GM18951 (cell line): ENCODE measurements at regions not wholly inside any gene's neighbourhood (a gene's known extent, or its start where the extent isn't known, plus 50 kb on each side); places are given as distances from the start of the nearest gene placed in this dataset.

Experiments used
- POLR2A ChIP-seq: IDR thresholded peaks from 4 replicates; pipeline ENCODE4 v1.6.1; 2011; ENCODE audit warnings: mild to moderate bottlenecking; ENCODE audit not compliant: insufficient read length, insufficient read depth; ENCODE audit errors: extremely low read depth
- in situ Hi-C: fragments of 300-500 bp; cut with MboI; formaldehyde crosslinking; loops from one replicate; pipeline ENCODE4 v1.12.0; 2022; ENCODE audit warnings: low sequenced_read_pairs, mixed read lengths, inconsistent platforms; ENCODE audit not compliant: unreplicated experiment

DNA sequence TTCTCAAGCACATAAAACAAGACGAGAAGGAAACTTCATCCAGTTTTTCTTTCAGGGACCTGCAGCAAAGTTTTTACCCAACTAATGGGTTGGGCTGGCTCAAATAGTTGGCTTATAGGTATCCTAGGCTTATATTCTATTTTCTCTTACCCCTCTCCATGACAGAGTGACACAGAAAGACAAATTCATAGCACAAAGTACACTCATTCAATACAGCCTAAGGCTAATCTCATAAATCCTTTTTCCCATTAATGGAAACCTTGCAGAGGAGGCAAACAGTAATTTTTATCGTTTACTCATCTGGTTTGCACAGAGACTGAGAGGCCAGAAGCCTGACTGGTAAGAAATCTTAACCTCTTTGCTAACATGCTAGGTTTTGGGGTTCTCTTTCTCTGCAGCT is 1589.9 kb downstream of the SLITRK1 start:
- TF ChIP-seq POLR2A = no peak
- in situ Hi-C loops = no loop called here

DNA sequence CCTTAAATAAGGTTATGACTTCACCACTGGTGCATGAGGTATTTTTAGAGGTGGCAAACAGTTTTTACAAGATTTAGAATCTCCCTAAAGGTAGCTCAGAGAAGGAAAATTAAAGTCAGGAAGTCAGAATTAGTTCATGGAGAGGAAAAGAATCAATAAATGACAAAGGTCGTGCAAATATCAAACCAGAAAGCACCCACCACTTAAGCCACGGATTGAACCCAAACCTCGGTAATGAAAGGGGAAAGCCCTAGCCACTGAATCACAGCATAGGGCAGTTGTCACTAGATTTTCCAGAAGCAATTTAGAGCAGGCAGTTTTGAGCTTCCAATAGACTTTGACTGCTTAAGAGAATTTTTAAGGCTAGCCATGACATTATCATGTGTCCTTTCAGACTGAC is 1590.4 kb downstream of the SLITRK1 start:
- in situ Hi-C loops = no loop called here
- TF ChIP-seq POLR2A = no peak

DNA sequence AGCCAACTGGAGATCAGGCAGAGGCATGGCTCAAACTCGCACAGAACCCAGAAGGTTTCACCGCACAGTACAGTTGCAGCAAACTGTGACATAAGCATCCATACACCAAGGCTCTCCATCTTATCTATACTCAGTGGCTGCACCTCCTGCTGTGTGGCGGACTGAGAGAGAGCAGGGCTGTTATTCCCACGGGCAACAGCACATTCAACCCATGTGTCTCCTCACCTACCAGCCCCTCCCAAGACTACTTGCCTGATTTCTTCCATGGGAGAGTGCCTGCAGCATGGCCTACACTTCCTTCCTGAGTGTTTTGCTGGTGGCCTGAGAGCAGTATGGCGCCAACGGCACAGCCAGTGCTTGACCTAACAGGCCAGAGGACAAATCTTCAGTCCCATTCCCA is 1606.6 kb downstream of the SLITRK1 start:
- in situ Hi-C loops = no loop called here
- TF ChIP-seq POLR2A = no peak

- in situ Hi-C loops = no loop called here
- TF ChIP-seq POLR2A = no peak
These were observed 1623.0 kb downstream of the SLITRK1 start for GRCh38 chr13:82259284-82259683.

GRCh38 chr13:82257790-82258507 is 1624.3 kb downstream of the SLITRK1 start:
- in situ Hi-C loops = no loop called here
- no peak for TF ChIP-seq POLR2A

- in situ Hi-C loops = no loop called here
- TF ChIP-seq POLR2A = no peak
These were observed 1633.5 kb downstream of the SLITRK1 start for GRCh38 chr13:82248762-82249161.

GRCh38 chr13:82245860-82246259 is 1636.4 kb downstream of the SLITRK1 start:
- TF ChIP-seq POLR2A = no peak
- in situ Hi-C loops = no loop called here

DNA sequence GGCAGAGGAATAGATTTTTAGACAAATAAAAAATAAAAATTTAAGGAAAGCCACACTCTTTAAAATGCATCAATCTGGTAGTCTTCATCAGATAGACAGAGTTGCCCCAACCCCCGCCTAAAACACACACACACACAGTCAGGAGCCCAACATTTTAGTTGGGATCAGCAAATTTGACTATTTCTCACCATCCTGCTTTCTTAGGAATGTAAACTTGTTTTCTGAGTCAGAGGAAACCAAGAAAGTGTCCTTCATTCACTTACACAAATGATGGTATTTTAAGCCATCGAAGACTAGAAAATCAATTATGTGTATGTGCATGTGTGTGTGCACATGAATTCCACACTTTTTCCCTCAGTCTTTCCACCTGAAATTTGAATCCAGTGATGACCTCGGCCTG is 1657.5 kb downstream of the SLITRK1 start:
- no peak for TF ChIP-seq POLR2A
- in situ Hi-C loops = no loop called here

GRCh38 chr13:82221621-82222020 is 1660.7 kb downstream of the SLITRK1 start:
- in situ Hi-C loops = no loop called here
- no peak for TF ChIP-seq POLR2A

- in situ Hi-C loops = no loop called here
These were observed 1661.6 kb downstream of the SLITRK1 start for GRCh38 chr13:82220641-82221040.

GRCh38 chr13:82216165-82216564 is 1666.1 kb downstream of the SLITRK1 start:
- in situ Hi-C loops = no loop called here
- no peak for TF ChIP-seq POLR2A

More at GRCh38 chr13:82220641-82221040, 1661.6 kb downstream of the SLITRK1 start:
- no peak for TF ChIP-seq POLR2A

DNA sequence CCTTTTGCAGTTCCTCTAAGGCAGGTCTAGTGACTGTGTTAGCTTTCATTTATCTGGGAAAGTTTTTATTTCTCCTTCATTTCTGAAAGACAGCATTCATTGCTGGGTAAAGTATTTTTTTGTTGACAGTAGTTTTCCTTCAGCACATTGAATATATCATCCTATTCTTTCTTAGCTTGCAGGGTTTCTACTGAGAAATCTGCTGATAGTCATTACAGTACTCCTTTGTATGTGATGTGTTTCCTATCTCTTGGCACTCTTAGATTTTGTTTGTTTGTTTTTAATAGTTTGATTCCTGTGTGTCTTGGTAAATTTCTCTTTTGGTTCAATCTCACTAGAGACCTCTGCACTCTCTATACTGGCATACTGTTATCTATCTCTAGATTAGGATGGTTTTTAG is 1667.9 kb downstream of the SLITRK1 start:
- TF ChIP-seq POLR2A = no peak
- in situ Hi-C loops = no loop called here

- in situ Hi-C loops = no loop called here
- no peak for TF ChIP-seq POLR2A
These were observed 1676.0 kb downstream of the SLITRK1 start for GRCh38 chr13:82206241-82206640.

GRCh38 chr13:82202398-82202797 is 1679.9 kb downstream of the SLITRK1 start:
- in situ Hi-C loops = no loop called here
- no peak for TF ChIP-seq POLR2A
